ENCODE measurements at regions not wholly inside any gene's neighbourhood (a gene's known extent, or its start where the extent isn't known, plus 50 kb on each side); places are given as distances from the start of the nearest gene placed in this dataset.

DNA sequence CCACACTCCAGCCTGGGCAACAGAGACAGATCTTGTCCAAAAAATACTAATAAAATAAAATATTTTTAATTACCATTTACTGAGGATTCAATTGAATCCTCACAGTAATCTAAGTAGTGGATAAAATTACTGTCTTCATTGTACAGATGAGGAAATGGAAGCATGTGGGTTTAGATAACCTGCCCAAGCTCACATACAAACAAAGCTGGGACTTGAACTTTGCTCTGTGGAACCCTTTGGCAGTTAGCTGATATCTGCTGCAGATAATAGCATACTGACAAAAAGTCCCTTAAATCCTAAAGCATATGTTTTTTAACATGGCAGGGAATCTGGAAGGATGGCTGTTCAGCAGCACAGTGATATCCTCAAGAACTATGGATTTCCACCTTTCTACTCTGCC is 130.9 kb upstream of the MROH9 start:
- Mint-ChIP-seq H3K27ac (no peak overlapping the region), H3K4me1 (peaks cover 5% of the 10 kb centered on the region)
- H3K36me3 ChIP-seq: no peaks in the 10 kb centered on the region

DNA sequence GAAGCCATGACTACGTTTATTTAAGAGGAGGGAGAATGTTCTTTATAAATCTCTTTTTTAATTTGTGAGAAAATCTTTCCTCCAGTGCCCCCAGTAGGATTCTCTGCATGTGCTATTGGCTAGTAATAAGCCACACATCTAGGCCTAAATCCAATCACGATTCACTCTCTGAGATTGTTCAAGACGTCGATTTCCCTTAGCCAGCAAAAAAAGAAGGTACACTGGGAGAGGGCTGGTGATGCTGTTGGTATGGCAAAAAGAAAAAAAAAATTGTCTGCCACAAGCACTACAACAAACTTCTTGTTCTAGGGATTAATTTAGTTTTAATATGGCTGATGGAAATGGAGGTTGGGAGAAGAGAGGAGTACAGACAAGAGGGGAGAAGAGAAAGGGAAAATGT is 130.5 kb upstream of the MROH9 start:
- Histone ChIP-seq H3K27me3 (no peaks in the 10 kb centered on the region), H3K4me2 (no peak overlapping the region), H3K9ac (no peak overlapping the region), H4K20me1 (ENCODE audit: low read depth) (no peaks in the 10 kb centered on the region), H3K27ac (no peak overlapping the region), H3F3A (ENCODE audit: low read depth) (no peaks in the 10 kb centered on the region), H3K9me3 (ENCODE audit: low read depth) (no peaks in the 10 kb centered on the region), H3K4me1 (no peaks in the 10 kb centered on the region), H2AFZ (replicated peaks) (no peak overlapping the region), H3K4me3 (no peak overlapping the region), H3K36me3 (no peaks in the 10 kb centered on the region), H3K79me2 (ENCODE audit: low read depth) (no peaks in the 10 kb centered on the region)
- Mint-ChIP-seq H3K27ac (no peak overlapping the region), H3K9me3 (no peaks in the 10 kb centered on the region), H3K4me1 (peaks cover 5% of the 10 kb centered on the region), H3K27me3 (ENCODE audit: insufficient read depth, low read depth) (no peaks in the 10 kb centered on the region), H3K4me3 (no peak overlapping the region), H3K36me3 (no peaks in the 10 kb centered on the region)
- DNase-seq (ENCODE audit: low spot score): no peak
- TF ChIP-seq, protein P1, sequence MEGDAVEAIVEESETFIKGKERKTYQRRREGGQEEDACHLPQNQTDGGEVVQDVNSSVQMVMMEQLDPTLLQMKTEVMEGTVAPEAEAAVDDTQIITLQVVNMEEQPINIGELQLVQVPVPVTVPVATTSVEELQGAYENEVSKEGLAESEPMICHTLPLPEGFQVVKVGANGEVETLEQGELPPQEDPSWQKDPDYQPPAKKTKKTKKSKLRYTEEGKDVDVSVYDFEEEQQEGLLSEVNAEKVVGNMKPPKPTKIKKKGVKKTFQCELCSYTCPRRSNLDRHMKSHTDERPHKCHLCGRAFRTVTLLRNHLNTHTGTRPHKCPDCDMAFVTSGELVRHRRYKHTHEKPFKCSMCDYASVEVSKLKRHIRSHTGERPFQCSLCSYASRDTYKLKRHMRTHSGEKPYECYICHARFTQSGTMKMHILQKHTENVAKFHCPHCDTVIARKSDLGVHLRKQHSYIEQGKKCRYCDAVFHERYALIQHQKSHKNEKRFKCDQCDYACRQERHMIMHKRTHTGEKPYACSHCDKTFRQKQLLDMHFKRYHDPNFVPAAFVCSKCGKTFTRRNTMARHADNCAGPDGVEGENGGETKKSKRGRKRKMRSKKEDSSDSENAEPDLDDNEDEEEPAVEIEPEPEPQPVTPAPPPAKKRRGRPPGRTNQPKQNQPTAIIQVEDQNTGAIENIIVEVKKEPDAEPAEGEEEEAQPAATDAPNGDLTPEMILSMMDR (IDR thresholded peaks at IDR 0.05): no peak
- no peak for TF ChIP-seq EZH2phosphoT487 (IDR thresholded peaks at IDR 0.05)
- no peak for TF ChIP-seq EZH2 (IDR thresholded peaks at IDR 0.05)

More for the DNA sequence above, 130.9 kb upstream of the MROH9 start:
- Mint-ChIP-seq H3K4me3 (no peak overlapping the region), H3K27me3 (ENCODE audit: insufficient read depth, low read depth) (no peaks in the 10 kb centered on the region), H3K36me3 (no peaks in the 10 kb centered on the region), H3K9me3 (no peaks in the 10 kb centered on the region)
- Histone ChIP-seq H3K4me2 (no peak overlapping the region), H3K27me3 (no peaks in the 10 kb centered on the region), H3K9ac (no peak overlapping the region), H3K4me3 (no peak overlapping the region), H3K4me1 (no peaks in the 10 kb centered on the region), H3F3A (ENCODE audit: low read depth) (no peaks in the 10 kb centered on the region), H3K9me3 (ENCODE audit: low read depth) (no peaks in the 10 kb centered on the region), H2AFZ (replicated peaks) (no peak overlapping the region), H4K20me1 (ENCODE audit: low read depth) (no peaks in the 10 kb centered on the region), H3K27ac (no peak overlapping the region), H3K79me2 (ENCODE audit: low read depth) (no peaks in the 10 kb centered on the region)
- no peak for DNase-seq (ENCODE audit: low spot score)
- TF ChIP-seq EZH2 (IDR thresholded peaks at IDR 0.05) (no peak), EZH2phosphoT487 (IDR thresholded peaks at IDR 0.05) (no peak)
- TF ChIP-seq, protein P1 (IDR thresholded peaks at IDR 0.05): no peak

DNA sequence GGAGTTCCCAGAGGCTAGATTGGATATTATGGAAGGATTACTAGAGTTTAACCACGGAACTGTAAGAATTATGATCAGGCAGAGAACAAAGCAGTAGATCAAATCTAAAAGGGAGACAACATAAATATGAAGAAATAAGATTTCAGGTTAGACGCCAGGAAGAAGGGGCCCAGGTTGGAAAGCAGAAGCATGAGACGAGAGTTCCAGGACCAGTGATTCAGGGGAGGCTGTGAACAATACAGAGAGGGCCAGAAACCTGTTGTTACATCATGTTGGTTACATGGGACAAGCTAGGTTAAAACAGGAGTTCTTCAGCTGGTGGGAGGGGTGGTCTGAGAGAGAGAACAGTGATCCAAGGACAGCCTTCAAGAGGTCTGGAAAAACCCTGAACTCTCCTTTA is 128.4 kb upstream of the MROH9 start:
- Histone ChIP-seq H3K79me2 (ENCODE audit: low read depth) (no peaks in the 10 kb centered on the region), H3K4me1 (no peaks in the 10 kb centered on the region), H3K9ac (no peak overlapping the region), H3K4me2 (no peak overlapping the region), H3K27me3 (no peaks in the 10 kb centered on the region), H3K9me3 (ENCODE audit: low read depth) (no peaks in the 10 kb centered on the region), H3K4me3 (no peak overlapping the region), H2AFZ (replicated peaks) (no peak overlapping the region), H3K36me3 (no peaks in the 10 kb centered on the region), H3K27ac (no peak overlapping the region), H4K20me1 (ENCODE audit: low read depth) (no peaks in the 10 kb centered on the region), H3F3A (ENCODE audit: low read depth) (no peaks in the 10 kb centered on the region)
- no peaks in the 10 kb centered on the region for H3K27me3 Mint-ChIP-seq (ENCODE audit: insufficient read depth, low read depth)
- H3K36me3 Mint-ChIP-seq: no peaks in the 10 kb centered on the region
- TF ChIP-seq EZH2 (IDR thresholded peaks at IDR 0.05) (no peak), EZH2phosphoT487 (IDR thresholded peaks at IDR 0.05) (no peak)
- TF ChIP-seq, protein P1 (IDR thresholded peaks at IDR 0.05): no peak
- H3K9me3 Mint-ChIP-seq: no peaks in the 10 kb centered on the region
- H3K27ac Mint-ChIP-seq: no peak overlapping the region
- H3K4me3 Mint-ChIP-seq: no peak overlapping the region
- no peaks in the 10 kb centered on the region for H3K4me1 Mint-ChIP-seq
- DNase-seq (ENCODE audit: low spot score): no peak
